NCI-H1436 (cell line): ENCODE measurements at regions not wholly inside any gene's neighbourhood (a gene's known extent, or its start where the extent isn't known, plus 50 kb on each side); places are given as distances from the start of the nearest gene placed in this dataset.
"Not testable (repeated sequence)": the region's sequence is repeated elsewhere in the genome, so short reads cannot be mapped to it uniquely, and the experiment has no call there.

ENCODE experiments used
- DNase-seq: peaks from one replicate; lab custom pipeline; 2025; lab: John Stamatoyannopoulos, UW

GRCh38 chr5:162209005-162209605, 141.5 kb downstream of the GABRG2 start:
- peak; percentile 7 for DNase-seq

- no peak for DNase-seq
These were observed 147.0 kb downstream of the GABRG2 start for GRCh38 chr5:162214551-162214950.

GRCh38 chr5:162217037-162217436, 149.5 kb downstream of the GABRG2 start:
- no peak for DNase-seq

DNA sequence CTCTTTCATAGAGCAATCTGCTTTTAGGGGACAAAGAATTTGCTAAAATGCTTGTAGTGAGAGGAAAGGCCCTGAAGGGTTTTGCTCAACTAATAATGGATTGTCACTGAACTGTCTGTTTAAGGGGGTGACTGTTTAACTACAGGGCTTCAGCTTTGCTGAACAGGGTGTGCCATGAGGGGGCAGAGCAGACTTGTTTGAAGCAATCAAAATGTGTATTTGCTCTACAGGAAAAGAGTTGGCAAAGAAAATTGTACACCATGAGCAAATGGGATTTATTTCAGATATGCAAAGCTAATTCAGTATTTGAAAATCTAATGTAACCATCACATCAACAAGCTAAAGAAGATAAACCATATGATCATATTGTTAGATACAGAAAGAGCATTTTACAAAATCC, 154.3 kb downstream of the GABRG2 start:
- no peak for DNase-seq

DNA sequence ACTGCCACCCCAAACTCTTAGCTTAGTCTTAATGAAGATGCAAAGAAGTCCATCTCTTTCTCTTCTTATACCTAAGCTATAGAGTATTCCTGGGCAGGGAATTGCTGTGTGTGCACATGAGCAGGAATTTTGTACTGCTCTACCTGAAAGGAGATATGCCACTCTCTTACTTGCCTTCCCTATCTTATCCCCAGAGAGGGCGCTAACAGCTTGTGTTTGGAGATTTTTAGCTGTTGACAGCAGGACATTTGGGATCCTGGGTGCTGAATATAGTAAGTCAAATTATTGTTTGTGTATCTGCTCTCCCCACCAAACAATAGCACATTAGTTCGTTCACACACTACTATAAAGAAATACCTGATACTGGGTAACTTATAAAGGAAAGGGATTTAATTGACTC, 159.5 kb downstream of the GABRG2 start:
- no peak for DNase-seq

DNA sequence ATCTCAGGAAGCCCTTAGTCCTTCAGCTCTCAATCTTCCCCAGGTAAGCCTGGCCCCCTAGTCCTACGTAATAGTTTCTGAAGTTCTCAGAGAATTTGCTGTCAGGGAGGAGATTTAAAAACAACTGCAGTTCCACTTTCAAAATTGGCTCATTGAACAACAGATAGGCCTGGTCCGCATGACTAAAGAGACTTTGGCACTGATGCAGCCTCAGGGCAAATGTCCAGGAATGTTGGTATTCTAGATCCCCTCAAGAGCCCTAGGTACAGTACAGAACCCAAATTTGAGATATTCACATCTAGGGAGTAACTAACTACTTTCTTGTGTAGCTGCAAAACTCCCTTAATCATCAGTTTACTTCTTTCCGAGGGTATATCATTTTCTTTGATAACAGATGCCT, 162.8 kb downstream of the GABRG2 start:
- no peak for DNase-seq

- DNase-seq = no peak
These were observed 163.9 kb downstream of the GABRG2 start for GRCh38 chr5:162231522-162231921.

DNA sequence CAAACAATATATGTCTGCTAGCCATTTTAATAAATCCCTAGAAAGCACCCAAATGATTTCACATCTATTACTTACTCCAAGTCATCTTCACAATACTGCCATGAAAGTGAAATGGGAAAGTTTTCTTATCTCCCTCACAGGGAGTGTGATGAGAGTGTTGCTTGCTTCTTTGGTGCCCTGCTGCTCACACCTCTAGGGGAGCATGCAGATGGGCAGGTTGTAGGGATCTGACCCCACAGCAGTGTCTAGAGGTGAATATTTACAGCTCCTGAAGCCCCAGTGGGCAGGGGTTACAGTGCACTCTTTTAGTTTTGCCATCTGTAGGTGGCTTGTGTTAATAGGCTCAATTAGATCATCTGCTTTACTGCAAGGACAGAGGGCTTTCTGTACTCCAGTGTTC, 173.2 kb downstream of the GABRG2 start:
- DNase-seq = no peak

DNA sequence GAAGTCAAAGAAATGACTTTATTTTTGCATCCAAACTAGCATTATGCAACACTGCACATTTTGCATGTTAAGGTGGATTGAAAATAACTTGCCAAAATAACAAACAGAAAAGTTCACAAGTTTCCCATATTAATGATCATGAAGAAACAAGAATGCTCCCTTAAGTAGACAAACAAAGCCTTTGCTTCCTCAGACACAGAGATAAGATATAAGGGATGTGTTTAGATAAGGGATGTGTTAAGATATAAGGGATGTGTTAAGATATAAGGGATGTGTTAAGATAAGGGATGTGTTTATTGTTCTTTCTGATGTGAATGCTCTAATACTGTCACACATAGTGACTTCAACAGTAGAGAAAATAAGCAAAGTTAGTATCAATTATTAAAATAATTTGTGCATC, 174.8 kb downstream of the GABRG2 start:
- DNase-seq = no peak

GRCh38 chr5:162243651-162244050, 176.1 kb downstream of the GABRG2 start:
- no peak for DNase-seq

DNA sequence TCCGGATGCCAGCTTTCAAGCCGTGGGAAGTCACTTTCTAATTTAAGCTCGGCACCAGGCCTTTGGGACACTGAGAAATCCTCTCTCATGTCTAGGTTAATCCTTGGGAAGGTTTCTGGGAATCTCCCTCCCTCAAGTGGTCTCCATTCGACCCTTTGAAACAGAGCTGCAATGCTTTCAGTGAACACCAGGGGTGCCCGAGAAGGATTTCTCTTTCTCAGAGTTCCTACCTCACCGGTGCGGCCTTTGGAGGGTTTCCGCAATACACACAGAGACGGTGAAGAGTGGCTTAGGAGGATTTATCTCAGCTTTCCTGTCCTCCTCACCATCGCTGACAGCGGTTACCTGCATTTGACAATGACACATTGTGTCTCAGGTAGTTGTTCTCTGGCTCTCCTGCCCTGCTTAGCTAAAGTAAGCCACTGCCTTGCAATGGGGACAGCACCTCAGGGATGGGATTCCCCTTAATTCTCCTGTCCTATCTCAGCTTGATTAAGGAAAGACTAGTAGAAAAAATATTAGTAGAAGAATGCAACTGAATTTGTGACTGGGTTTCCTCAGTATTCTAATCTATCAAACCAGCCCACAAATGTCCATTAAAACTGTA, 180.6 kb downstream of the GABRG2 start:
- DNase-seq = no peak

DNA sequence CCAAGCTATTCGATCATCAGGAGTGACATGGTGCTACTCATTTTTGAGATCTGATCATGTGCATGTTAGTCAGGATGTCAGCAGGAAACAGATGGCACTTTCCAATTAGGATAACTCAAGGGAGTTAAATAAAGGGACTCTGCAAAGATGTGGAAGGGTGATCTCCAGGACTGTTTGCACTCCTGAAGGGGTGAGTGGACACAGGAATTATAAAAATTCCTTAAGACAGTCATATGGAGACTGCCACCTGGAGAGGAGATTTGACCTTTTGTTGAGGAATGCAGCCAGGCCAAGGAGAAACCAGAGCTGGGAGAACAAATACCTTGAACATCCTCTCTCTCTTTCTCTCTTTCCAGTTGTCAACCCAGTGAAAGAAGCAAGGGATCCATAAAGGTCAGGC, 189.1 kb downstream of the GABRG2 start:
- no peak for DNase-seq

DNA sequence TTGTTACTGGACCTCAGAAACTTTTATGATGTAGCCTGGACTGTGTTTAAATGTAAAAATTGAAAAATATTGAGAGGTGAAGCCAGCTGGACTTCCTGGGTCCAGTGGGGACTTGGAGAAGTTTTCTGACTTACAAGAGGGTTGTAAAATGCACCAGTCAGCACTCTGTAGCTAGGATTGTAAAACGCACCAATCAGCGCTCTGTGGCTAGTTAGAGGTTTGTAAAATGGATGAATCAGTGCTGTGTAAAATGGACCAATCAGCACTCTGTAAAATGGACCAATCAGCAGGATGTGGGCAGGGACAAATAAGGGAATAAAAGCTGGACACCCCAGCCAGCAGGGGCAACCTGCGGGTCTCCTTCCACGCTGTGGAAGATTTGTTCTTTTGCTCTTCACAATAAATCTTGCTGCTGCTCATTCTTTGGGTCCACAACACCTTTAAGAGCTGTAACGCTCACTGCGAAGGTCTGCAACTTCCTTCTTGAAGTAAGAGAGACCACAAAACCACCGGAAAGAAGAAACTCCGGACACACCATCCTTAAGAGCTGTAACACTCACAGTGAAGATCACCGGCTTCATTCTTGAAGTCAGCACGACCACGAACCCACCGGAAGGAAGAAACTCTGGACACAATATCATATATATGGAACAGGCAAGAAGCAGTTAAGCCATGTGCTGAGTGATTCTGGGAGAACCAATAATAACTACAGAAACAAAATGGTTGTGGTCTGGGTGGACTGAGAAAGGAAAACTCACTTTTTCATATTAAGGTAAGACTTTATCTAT, 201.3 kb downstream of the GABRG2 start:
- no peak for DNase-seq

DNA sequence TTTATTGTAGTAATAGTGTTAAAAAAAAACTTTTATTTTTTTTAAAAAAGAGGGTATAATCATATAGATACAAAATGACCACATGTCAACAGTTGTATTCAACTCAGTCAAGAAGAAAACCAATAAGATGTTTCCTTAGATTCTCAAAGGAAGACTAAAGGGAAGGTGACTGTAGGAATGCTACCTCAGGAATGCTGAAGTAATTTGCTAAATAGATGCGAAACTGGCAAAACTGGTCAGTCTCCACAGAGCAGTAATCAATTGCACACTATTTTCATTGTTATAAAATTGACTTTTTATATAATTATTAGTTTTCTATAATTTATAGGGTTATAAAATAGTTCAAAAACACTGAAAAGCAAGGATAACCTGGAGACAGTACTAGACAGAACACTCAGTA, 204.8 kb downstream of the GABRG2 start:
- no peak for DNase-seq

- no peak for DNase-seq
These were observed 207.1 kb downstream of the GABRG2 start for GRCh38 chr5:162274679-162275078.

DNA sequence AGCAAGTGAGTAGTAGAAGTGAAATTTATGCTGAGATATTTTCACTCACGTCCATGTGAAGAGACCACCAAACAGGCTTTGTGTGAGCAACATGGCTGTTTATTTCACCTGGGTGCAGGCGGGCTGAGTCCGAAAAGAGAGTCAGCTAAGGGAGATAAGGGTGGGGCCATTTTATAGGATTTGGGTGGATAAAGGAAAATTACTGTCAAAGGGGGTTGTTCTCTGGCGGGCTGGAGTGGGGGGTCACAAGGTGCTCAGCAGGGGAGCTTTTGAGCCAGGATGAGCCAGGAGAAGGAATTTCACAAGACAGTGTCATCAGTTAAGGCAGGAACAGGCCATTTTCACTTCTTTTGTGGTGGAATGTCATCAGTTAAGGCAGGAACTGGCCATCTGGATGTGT, 207.8 kb downstream of the GABRG2 start:
- not testable (repeated sequence) for DNase-seq

DNA sequence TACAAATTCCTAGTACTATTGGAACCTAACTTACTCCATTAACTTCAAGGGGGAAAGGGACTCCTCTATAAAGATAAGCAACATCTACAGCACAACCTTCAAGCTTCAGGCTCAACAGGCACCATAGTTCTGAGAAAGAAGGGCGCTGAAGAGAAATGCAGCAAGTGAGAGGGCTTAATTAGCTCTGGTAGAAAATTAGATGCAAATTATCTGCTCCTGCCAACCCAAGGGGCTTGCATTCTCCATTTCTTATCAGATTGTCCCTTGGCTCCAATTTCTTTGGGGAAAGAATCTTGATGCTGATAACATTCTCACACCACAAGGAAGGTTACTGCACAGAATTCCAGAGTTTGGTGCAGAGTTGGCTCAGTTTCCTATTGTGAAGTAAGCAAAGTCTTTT, 214.6 kb downstream of the GABRG2 start:
- DNase-seq = no peak

DNA sequence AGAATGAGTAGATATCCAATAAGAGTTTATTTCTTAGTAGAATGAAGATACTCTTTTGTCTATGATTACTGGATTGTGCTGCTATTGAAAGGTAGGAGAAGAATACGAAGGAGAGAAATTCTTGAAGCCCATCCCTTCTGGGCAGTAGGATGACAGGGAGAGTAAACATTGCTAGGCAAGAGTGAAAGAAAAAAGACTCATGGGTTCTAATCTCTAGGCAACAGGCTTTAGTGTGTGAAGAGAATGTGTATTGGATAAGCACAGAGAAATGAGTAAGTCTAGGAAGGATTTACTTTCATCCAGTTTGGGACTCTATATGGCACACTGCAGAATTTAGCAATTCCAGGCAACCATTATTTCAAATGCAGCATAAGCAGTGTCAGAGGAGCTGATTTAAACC, 216.0 kb downstream of the GABRG2 start:
- DNase-seq = no peak

GRCh38 chr5:162288647-162289296, 221.2 kb downstream of the GABRG2 start:
- no peak for DNase-seq

DNA sequence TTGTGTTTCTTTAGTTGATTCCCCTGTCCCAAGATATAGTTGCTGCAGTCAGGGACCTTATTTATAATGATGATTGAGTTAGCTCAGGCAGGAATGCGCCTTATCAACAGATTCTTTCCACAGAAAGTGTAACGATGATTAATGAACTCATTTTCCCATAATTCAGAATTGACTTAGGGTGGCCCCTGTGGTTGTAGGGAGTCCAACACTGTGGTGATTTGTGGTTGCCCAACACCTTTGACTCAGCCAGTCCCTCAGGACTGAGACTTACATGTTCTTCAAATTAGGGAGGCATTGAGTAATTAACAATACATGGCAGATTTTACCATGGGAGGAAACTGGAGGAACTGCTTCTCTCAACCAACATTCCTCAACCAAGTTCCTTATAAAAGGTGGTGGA, 221.9 kb downstream of the GABRG2 start:
- DNase-seq = no peak

GRCh38 chr5:162299793-162300192, 232.2 kb downstream of the GABRG2 start:
- no peak for DNase-seq

GRCh38 chr5:162301356-162301755, 233.8 kb downstream of the GABRG2 start:
- no peak for DNase-seq

- no peak for DNase-seq
These were observed 255.9 kb downstream of the GABRG2 start for GRCh38 chr5:162323466-162323865.
